Progenitor cell of endocrine pancreas (in vitro differentiated cells): ENCODE measurements at regions not wholly inside any gene's neighbourhood (a gene's known extent, or its start where the extent isn't known, plus 50 kb on each side); places are given as distances from the start of the nearest gene placed in this dataset.

Experiments used
- DNase-seq: peaks from one replicate; pipeline ENCODE4 v3.0.0; 2021; ENCODE audit warnings: low spot score; ENCODE audit not compliant: unreplicated experiment
- H3K27ac Mint-ChIP-seq: 2 replicates; pipeline ENCODE4 v1.8.0; 2021; ENCODE audit warnings: mild to moderate bottlenecking, moderate library complexity, mixed read lengths
- H3K27me3 Mint-ChIP-seq: 2 replicates; pipeline ENCODE4 v1.8.0; 2021; ENCODE audit warnings: mixed read lengths
- H3K36me3 Mint-ChIP-seq: 2 replicates; pipeline ENCODE4 v1.8.0; 2022; ENCODE audit warnings: mixed read lengths; ENCODE audit not compliant: insufficient read depth
- H3K4me1 Mint-ChIP-seq: 2 replicates; pipeline ENCODE4 v1.8.0; 2021; ENCODE audit warnings: low read depth, mixed read lengths
- H3K4me3 Mint-ChIP-seq: 2 replicates; pipeline ENCODE4 v1.8.0; 2021; ENCODE audit warnings: low read depth, mild to moderate bottlenecking, moderate library complexity, mixed read lengths
- H3K9me3 Mint-ChIP-seq: 2 replicates; pipeline ENCODE4 v1.8.0; 2021; ENCODE audit warnings: low read depth, mixed read lengths
- CTCF ChIP-seq: fragments of 200-600 bp; sonication (generic); IDR thresholded peaks from one replicate; pipeline ENCODE4 v1.5.0; 2021; ENCODE audit warnings: antibody characterized with exemption, mild to moderate bottlenecking; ENCODE audit not compliant: unreplicated experiment

GRCh38 chr7:46315891-46316290, 394.8 kb upstream of the IGFBP3 start:
- no peak overlapping the region for H3K27ac Mint-ChIP-seq
- H3K4me3 Mint-ChIP-seq, result no peak overlapping the region
- TF ChIP-seq CTCF, result no peak
- no peaks in the 10 kb centered on the region for H3K4me1 Mint-ChIP-seq
- H3K9me3 Mint-ChIP-seq, result no peaks in the 10 kb centered on the region
- no peak for DNase-seq
- H3K36me3 Mint-ChIP-seq, result no peaks in the 10 kb centered on the region
- no peaks in the 10 kb centered on the region for H3K27me3 Mint-ChIP-seq

GRCh38 chr7:46301677-46302076, 380.6 kb upstream of the IGFBP3 start:
- Mint-ChIP-seq H3K36me3 (no peaks in the 10 kb centered on the region), H3K9me3 (peaks cover 18% of the 10 kb centered on the region), H3K4me1 (no peaks in the 10 kb centered on the region), H3K27me3 (no peaks in the 10 kb centered on the region), H3K27ac (no peak overlapping the region), H3K4me3 (no peak overlapping the region)
- TF ChIP-seq CTCF, result no peak
- DNase-seq, result no peak

- no peak overlapping the region for H3K4me3 Mint-ChIP-seq
- H3K36me3 Mint-ChIP-seq, result no peaks in the 10 kb centered on the region
- TF ChIP-seq CTCF, result no peak
- no peak for DNase-seq
- H3K27ac Mint-ChIP-seq, result no peak overlapping the region
- no peaks in the 10 kb centered on the region for H3K27me3 Mint-ChIP-seq
- H3K9me3 Mint-ChIP-seq, result peaks cover 21% of the 10 kb centered on the region
- H3K4me1 Mint-ChIP-seq, result peaks cover 3% of the 10 kb centered on the region
These were observed 376.4 kb upstream of the IGFBP3 start for GRCh38 chr7:46297515-46297914.

GRCh38 chr7:46296526-46296925, 375.5 kb upstream of the IGFBP3 start:
- DNase-seq, result no peak
- no peaks in the 10 kb centered on the region for H3K27me3 Mint-ChIP-seq
- no peaks in the 10 kb centered on the region for H3K36me3 Mint-ChIP-seq
- peaks cover 7% of the 10 kb centered on the region for H3K4me1 Mint-ChIP-seq
- H3K9me3 Mint-ChIP-seq, result peaks cover 21% of the 10 kb centered on the region
- H3K4me3 Mint-ChIP-seq, result no peak overlapping the region
- no peak for TF ChIP-seq CTCF
- H3K27ac Mint-ChIP-seq, result no peak overlapping the region

- no peak overlapping the region for H3K27ac Mint-ChIP-seq
- TF ChIP-seq CTCF, result no peak
These were observed 373.3 kb upstream of the IGFBP3 start for GRCh38 chr7:46294381-46294780.

GRCh38 chr7:46292741-46293140, 371.7 kb upstream of the IGFBP3 start:
- no peak overlapping the region for H3K27ac Mint-ChIP-seq
- no peak overlapping the region for H3K4me3 Mint-ChIP-seq
- no peaks in the 10 kb centered on the region for H3K27me3 Mint-ChIP-seq
- H3K36me3 Mint-ChIP-seq, result no peaks in the 10 kb centered on the region
- H3K4me1 Mint-ChIP-seq, result peaks cover 22% of the 10 kb centered on the region
- no peak for TF ChIP-seq CTCF
- DNase-seq, result no peak
- peaks cover 13% of the 10 kb centered on the region for H3K9me3 Mint-ChIP-seq

More at GRCh38 chr7:46294381-46294780, 373.3 kb upstream of the IGFBP3 start:
- no peaks in the 10 kb centered on the region for H3K36me3 Mint-ChIP-seq
- H3K4me3 Mint-ChIP-seq, result no peak overlapping the region
- H3K9me3 Mint-ChIP-seq, result peaks cover 21% of the 10 kb centered on the region
- H3K4me1 Mint-ChIP-seq, result peaks cover 22% of the 10 kb centered on the region
- DNase-seq, result no peak
- no peaks in the 10 kb centered on the region for H3K27me3 Mint-ChIP-seq
